ENCODE measurements at regions not wholly inside any gene's neighbourhood (a gene's known extent, or its start where the extent isn't known, plus 50 kb on each side); places are given as distances from the start of the nearest gene placed in this dataset.

DNA sequence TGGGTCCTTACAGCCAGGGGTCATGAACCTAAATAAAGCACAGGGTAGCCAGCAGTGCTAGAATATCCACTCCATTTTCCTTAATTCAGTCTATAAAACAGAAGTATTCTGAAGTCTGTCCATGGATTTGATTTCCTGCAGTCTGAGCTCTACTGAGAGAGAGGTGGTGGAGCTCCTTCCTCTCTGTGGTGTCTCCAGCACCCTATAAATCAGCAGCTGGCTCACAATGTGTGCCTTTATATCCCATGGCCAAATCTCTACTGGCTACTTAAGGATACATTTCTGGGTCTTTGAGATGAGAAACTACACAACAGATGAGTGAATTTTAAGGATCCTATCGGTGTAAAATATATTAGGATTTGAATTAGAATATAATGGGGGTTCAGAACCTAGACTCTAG is 339.9 kb upstream of the RBMS3 start:
- no peaks in the 10 kb centered on the region for H3K27me3 ChIP-seq (ENCODE audit: control insufficient read depth, insufficient read depth, low read length)
- no peaks in the 10 kb centered on the region for H3K36me3 ChIP-seq (ENCODE audit: control insufficient read depth, insufficient read depth, low read length)
- ChIA-PET POLR2A (no interaction called here), CTCF (interaction anchor here (0.6 kb wide), 1 partner anchor 564 kb away, joined by 3 read pairs; no protein-coding TSS in a partner anchor)
- no peak overlapping the region for H3K4me3 ChIP-seq (ENCODE audit: low read depth, low read length)
- DNase-seq (ENCODE audit: low read depth): no peak
- TF ChIP-seq, protein P1, sequence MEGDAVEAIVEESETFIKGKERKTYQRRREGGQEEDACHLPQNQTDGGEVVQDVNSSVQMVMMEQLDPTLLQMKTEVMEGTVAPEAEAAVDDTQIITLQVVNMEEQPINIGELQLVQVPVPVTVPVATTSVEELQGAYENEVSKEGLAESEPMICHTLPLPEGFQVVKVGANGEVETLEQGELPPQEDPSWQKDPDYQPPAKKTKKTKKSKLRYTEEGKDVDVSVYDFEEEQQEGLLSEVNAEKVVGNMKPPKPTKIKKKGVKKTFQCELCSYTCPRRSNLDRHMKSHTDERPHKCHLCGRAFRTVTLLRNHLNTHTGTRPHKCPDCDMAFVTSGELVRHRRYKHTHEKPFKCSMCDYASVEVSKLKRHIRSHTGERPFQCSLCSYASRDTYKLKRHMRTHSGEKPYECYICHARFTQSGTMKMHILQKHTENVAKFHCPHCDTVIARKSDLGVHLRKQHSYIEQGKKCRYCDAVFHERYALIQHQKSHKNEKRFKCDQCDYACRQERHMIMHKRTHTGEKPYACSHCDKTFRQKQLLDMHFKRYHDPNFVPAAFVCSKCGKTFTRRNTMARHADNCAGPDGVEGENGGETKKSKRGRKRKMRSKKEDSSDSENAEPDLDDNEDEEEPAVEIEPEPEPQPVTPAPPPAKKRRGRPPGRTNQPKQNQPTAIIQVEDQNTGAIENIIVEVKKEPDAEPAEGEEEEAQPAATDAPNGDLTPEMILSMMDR (IDR thresholded peaks at IDR 0.05; ENCODE audit: insufficient read depth, low read depth, low read length): no peak

DNA sequence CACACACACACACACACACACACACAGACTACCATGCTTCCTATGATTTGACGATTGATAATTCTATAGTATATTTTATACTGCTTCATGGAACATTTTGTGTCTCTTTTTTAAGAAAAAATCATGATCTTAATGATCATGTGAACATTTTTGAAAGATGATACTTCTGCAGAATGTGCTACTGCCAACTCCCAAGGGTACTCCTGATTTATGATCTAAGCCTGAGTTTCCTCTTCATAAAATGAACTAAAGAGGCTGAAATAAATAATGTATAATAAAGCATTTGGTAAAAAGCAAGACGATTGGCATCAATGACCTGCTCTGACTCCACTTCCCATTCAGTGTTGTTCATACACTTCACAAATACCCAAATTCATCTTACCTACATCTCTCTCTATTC is 333.8 kb upstream of the RBMS3 start:
- Histone ChIP-seq H3K4me3 (ENCODE audit: low read depth, low read length) (no peak overlapping the region), H3K27me3 (ENCODE audit: control insufficient read depth, insufficient read depth, low read length) (no peaks in the 10 kb centered on the region), H3K36me3 (ENCODE audit: control insufficient read depth, insufficient read depth, low read length) (no peaks in the 10 kb centered on the region)
- TF ChIP-seq, protein P1 (IDR thresholded peaks at IDR 0.05; ENCODE audit: insufficient read depth, low read depth, low read length): no peak
- DNase-seq (ENCODE audit: low read depth): no peak
- CTCF ChIA-PET: no interaction called here
- POLR2A ChIA-PET: no interaction called here

DNA sequence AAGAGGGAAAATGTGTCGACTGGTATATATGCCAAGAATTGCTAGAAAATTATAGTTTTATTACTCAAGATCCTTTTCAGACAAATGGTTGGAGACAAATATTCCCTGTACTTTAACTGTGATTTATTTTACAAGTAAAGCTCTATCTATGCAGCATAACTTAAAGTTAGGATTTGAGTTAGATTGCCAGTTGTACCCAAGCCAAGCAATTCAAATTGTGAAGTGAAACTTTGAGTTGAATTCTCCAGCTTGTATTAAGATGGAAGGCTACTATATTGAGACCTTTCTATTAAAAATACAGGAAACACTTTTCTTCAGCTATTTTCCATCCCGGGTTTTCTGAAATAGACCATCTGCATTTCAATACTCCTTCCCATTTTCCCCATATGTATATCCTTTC is 333.1 kb upstream of the RBMS3 start:
- H3K4me3 ChIP-seq (ENCODE audit: low read depth, low read length): no peak overlapping the region
- no peak for DNase-seq (ENCODE audit: low read depth)
- no peaks in the 10 kb centered on the region for H3K27me3 ChIP-seq (ENCODE audit: control insufficient read depth, insufficient read depth, low read length)
- TF ChIP-seq, protein P1 (IDR thresholded peaks at IDR 0.05; ENCODE audit: insufficient read depth, low read depth, low read length): no peak
- CTCF ChIA-PET: no interaction called here
- POLR2A ChIA-PET: no interaction called here
- H3K36me3 ChIP-seq (ENCODE audit: control insufficient read depth, insufficient read depth, low read length): no peaks in the 10 kb centered on the region

DNA sequence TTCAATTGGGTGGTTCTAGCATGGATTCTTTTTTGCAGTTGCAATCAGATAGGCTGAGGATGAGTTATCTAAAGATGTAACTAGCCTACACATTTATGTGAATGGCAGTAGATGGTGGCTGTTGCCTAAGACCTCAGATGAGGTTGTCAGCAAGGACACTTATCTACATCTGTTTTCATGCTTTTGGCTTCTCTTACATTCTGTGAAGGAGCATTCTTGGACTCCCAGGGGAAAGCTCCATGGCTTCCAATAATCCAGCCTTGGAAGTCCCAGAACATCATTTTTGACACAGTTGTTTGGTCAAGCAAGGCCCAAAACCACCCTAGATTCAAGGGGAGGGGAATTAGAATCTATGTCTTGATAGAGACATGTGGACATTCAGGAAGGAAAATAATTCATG is 332.2 kb upstream of the RBMS3 start:
- Histone ChIP-seq H3K27me3 (ENCODE audit: control insufficient read depth, insufficient read depth, low read length) (no peaks in the 10 kb centered on the region), H3K36me3 (ENCODE audit: control insufficient read depth, insufficient read depth, low read length) (no peaks in the 10 kb centered on the region), H3K4me3 (ENCODE audit: low read depth, low read length) (no peak overlapping the region)
- no peak for DNase-seq (ENCODE audit: low read depth)
- CTCF ChIA-PET: interaction anchor here (1.7 kb wide), 1 partner anchor 9 kb away, joined by 3 read pairs; no protein-coding TSS in a partner anchor
- TF ChIP-seq, protein P1 (IDR thresholded peaks at IDR 0.05; ENCODE audit: insufficient read depth, low read depth, low read length): no peak
- POLR2A ChIA-PET: no interaction called here

DNA sequence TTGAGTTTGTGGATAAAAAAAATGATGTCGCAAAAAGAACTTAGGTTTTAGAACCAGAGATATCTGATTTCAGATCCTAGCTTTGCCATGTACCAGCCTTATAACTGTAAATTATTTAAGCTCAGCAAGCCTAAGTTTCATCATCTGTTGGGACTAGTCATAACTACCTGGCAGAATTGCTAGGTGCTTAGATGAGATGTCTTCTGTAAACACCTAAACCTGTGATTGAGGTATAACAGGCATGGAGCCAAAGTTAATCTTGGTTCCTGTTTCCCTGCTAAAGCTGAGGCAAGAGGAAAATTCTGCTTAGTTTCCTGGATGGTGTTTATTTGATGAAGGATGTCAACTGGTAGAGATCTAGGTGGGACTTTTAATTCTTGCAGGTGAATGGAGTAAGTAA is 331.3 kb upstream of the RBMS3 start:
- TF ChIP-seq, protein P1 (IDR thresholded peaks at IDR 0.05; ENCODE audit: insufficient read depth, low read depth, low read length): no peak
- no peak for DNase-seq (ENCODE audit: low read depth)
- H3K36me3 ChIP-seq (ENCODE audit: control insufficient read depth, insufficient read depth, low read length): no peaks in the 10 kb centered on the region
- H3K4me3 ChIP-seq (ENCODE audit: low read depth, low read length): no peak overlapping the region
- no peaks in the 10 kb centered on the region for H3K27me3 ChIP-seq (ENCODE audit: control insufficient read depth, insufficient read depth, low read length)
- POLR2A ChIA-PET: no interaction called here
- CTCF ChIA-PET: interaction anchor here (1.7 kb wide), 1 partner anchor 10 kb away, joined by 3 read pairs; no protein-coding TSS in a partner anchor

Measured in BJ (cell line).